IPS-18a (cell line): ENCODE measurements at regions not wholly inside any gene's neighbourhood (a gene's known extent, or its start where the extent isn't known, plus 50 kb on each side); places are given as distances from the start of the nearest gene placed in this dataset.

Source experiments
- H3K27ac ChIP-seq: one replicate; pipeline ENCODE4 v1.5.1; 2013; ENCODE audit warnings: low read length
- H3K27me3 ChIP-seq: one replicate; pipeline ENCODE4 v1.6.1; 2013; ENCODE audit warnings: mild to moderate bottlenecking, low read length; ENCODE audit not compliant: control insufficient read depth, insufficient read depth
- H3K36me3 ChIP-seq: one replicate; pipeline ENCODE4 v1.6.1; 2013; ENCODE audit warnings: low read depth, low read length; ENCODE audit not compliant: control insufficient read depth
- H3K4me1 ChIP-seq: one replicate; pipeline ENCODE4 v1.6.1; 2013; ENCODE audit warnings: low read depth, low read length; ENCODE audit not compliant: control insufficient read depth
- H3K4me3 ChIP-seq: one replicate; pipeline ENCODE4 v1.5.1; 2013; ENCODE audit warnings: low read length
- H3K9ac ChIP-seq: one replicate; pipeline ENCODE4 v1.6.1; 2013; ENCODE audit warnings: mild to moderate bottlenecking, low read length, moderate library complexity
- H3K9me3 ChIP-seq: one replicate; pipeline ENCODE4 v1.6.1; 2013; ENCODE audit warnings: low read depth, low read length; ENCODE audit not compliant: control insufficient read depth

DNA sequence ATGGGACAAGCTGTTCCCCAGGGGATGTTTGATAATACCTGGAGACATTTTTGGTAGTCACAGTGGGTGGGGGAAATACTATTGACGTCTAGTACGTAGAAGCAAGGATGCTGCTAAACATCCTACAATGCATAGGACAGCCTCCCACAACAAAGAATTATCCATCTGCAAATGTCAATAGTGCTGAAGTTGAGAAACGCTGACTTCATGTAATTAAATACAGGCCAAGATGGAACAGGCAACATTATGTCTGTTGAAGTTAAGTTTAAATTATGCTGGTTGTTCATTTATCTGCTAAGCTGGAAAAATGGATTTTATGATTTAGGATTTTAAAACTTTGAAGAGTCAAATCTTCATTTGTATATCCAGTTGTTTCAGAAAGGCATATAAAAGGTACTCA, 341.2 kb upstream of the DYNLRB2 start:
- Histone ChIP-seq H3K9ac (no peak overlapping the region), H3K4me3 (no peak overlapping the region), H3K36me3 (no peaks in the 10 kb centered on the region), H3K27ac (no peak overlapping the region), H3K27me3 (no peaks in the 10 kb centered on the region), H3K9me3 (no peaks in the 10 kb centered on the region), H3K4me1 (no peaks in the 10 kb centered on the region)

- no peak overlapping the region for H3K27ac ChIP-seq
- H3K4me3 ChIP-seq, result no peak overlapping the region
- no peak overlapping the region for H3K9ac ChIP-seq
- H3K4me1 ChIP-seq, result no peaks in the 10 kb centered on the region
- no peaks in the 10 kb centered on the region for H3K27me3 ChIP-seq
- no peaks in the 10 kb centered on the region for H3K36me3 ChIP-seq
- H3K9me3 ChIP-seq, result no peaks in the 10 kb centered on the region
These were observed 342.2 kb upstream of the DYNLRB2 start for GRCh38 chr16:80198311-80199299.

- Histone ChIP-seq H3K27ac (no peak overlapping the region), H3K9ac (no peak overlapping the region)
These were observed 343.0 kb upstream of the DYNLRB2 start for GRCh38 chr16:80197741-80198201.

GRCh38 chr16:80191928-80192327, 348.9 kb upstream of the DYNLRB2 start:
- H3K9me3 ChIP-seq, result no peaks in the 10 kb centered on the region
- H3K27me3 ChIP-seq, result no peaks in the 10 kb centered on the region
- H3K4me1 ChIP-seq, result no peaks in the 10 kb centered on the region
- no peak overlapping the region for H3K9ac ChIP-seq
- no peaks in the 10 kb centered on the region for H3K36me3 ChIP-seq
- H3K4me3 ChIP-seq, result no peak overlapping the region
- H3K27ac ChIP-seq, result no peak overlapping the region

More at GRCh38 chr16:80197741-80198201, 343.0 kb upstream of the DYNLRB2 start:
- Histone ChIP-seq H3K9me3 (no peaks in the 10 kb centered on the region), H3K27me3 (no peaks in the 10 kb centered on the region), H3K4me3 (no peak overlapping the region), H3K36me3 (no peaks in the 10 kb centered on the region), H3K4me1 (no peaks in the 10 kb centered on the region)

- H3K36me3 ChIP-seq, result no peaks in the 10 kb centered on the region
- no peak overlapping the region for H3K4me3 ChIP-seq
- H3K9me3 ChIP-seq, result no peaks in the 10 kb centered on the region
- H3K4me1 ChIP-seq, result no peaks in the 10 kb centered on the region
- H3K9ac ChIP-seq, result no peak overlapping the region
- no peaks in the 10 kb centered on the region for H3K27me3 ChIP-seq
- no peak overlapping the region for H3K27ac ChIP-seq
These were observed 351.2 kb upstream of the DYNLRB2 start for GRCh38 chr16:80189476-80190175.

DNA sequence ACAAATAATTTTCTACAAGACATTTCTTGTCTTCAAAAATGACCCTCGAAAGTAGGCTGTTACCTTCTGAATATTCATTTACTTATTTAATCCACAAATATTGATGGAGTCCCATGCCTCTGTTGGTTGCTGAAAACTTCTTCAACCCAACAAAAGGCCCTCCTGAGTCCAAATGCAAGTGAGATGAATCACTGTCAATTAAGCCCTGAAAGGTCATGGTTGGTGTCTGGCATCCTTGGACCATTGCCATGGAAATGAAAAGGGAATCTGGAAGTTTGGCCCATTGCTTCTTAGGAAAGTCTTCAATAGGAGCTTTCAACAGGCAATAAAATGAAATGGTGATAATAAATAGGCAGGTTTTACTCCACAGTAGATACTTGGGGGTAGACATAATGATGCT, 364.7 kb upstream of the DYNLRB2 start:
- H3K9ac ChIP-seq, result no peak overlapping the region
- H3K9me3 ChIP-seq, result no peaks in the 10 kb centered on the region
- H3K27me3 ChIP-seq, result no peaks in the 10 kb centered on the region
- H3K27ac ChIP-seq, result no peak overlapping the region
- H3K4me3 ChIP-seq, result no peak overlapping the region
- H3K36me3 ChIP-seq, result no peaks in the 10 kb centered on the region
- no peaks in the 10 kb centered on the region for H3K4me1 ChIP-seq

GRCh38 chr16:80175011-80175410, 365.8 kb upstream of the DYNLRB2 start:
- H3K27ac ChIP-seq, result no peak overlapping the region
- no peaks in the 10 kb centered on the region for H3K4me1 ChIP-seq
- no peaks in the 10 kb centered on the region for H3K9me3 ChIP-seq
- no peak overlapping the region for H3K4me3 ChIP-seq
- no peaks in the 10 kb centered on the region for H3K27me3 ChIP-seq
- no peaks in the 10 kb centered on the region for H3K36me3 ChIP-seq
- H3K9ac ChIP-seq, result no peak overlapping the region

- no peaks in the 10 kb centered on the region for H3K9me3 ChIP-seq
- no peak overlapping the region for H3K27ac ChIP-seq
- H3K36me3 ChIP-seq, result no peaks in the 10 kb centered on the region
- no peak overlapping the region for H3K4me3 ChIP-seq
- no peak overlapping the region for H3K9ac ChIP-seq
- H3K27me3 ChIP-seq, result no peaks in the 10 kb centered on the region
- H3K4me1 ChIP-seq, result no peaks in the 10 kb centered on the region
These were observed 366.4 kb upstream of the DYNLRB2 start for GRCh38 chr16:80174416-80174815.

- Histone ChIP-seq H3K27me3 (no peaks in the 10 kb centered on the region), H3K9ac (no peak overlapping the region), H3K9me3 (no peaks in the 10 kb centered on the region), H3K4me1 (no peaks in the 10 kb centered on the region), H3K4me3 (no peak overlapping the region), H3K27ac (no peak overlapping the region), H3K36me3 (no peaks in the 10 kb centered on the region)
These were observed 369.0 kb upstream of the DYNLRB2 start for GRCh38 chr16:80171746-80172145.

DNA sequence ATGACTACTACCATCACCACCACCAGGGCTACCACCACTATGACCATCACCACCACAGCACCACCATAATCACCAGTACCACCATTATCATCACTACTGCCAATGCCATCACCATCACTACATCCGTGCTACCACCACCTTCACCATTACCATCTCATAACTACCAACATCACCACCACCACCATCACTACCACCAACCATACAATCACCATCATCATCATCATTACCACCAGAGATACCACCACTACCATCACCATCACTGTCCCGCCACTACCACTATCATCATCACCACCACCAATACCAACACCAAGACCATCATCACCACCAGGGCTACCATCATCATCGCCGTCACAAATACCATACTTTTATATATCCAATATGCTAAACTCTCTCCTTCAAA, 369.6 kb upstream of the DYNLRB2 start:
- H3K4me3 ChIP-seq, result no peak overlapping the region
- no peaks in the 10 kb centered on the region for H3K36me3 ChIP-seq
- H3K4me1 ChIP-seq, result no peaks in the 10 kb centered on the region
- H3K27ac ChIP-seq, result no peak overlapping the region
- no peak overlapping the region for H3K9ac ChIP-seq
- H3K9me3 ChIP-seq, result no peaks in the 10 kb centered on the region
- no peaks in the 10 kb centered on the region for H3K27me3 ChIP-seq

DNA sequence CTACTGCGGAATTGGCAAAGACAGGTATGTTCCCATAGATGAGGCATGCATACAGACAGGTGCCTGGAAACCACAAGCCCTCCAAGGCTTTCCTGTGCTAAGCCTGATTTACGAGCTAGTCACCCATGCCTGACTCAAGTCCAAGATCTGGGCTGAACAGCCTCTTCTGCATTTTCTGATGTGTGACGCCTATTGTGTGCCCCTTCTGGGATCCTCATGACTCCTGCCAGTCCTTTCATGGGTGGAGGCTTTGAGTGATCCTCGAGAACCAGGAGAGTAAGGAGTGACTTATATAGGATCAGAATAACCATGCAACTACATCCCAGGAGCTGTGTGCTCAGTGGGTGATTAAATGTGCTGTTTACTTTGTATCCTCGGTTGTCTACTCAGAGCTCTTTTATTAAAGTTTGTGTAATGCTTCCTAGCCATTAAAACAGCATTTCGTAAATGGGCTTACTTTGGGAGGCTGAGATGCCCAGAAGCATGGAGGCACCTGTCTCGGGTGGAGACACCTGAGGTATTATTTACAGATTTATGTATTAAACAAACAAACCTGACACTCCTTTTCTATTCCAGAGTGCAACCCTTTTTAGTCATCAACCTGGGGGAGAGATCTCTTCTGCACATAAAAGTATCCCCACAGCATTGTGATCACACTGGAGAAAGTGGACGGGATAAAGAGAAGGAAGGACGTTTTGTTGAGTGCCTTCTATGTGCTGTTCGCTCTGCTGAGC, 373.0 kb upstream of the DYNLRB2 start:
- Histone ChIP-seq H3K36me3 (no peaks in the 10 kb centered on the region), H3K9me3 (no peaks in the 10 kb centered on the region), H3K4me1 (no peaks in the 10 kb centered on the region), H3K27ac (no peak overlapping the region), H3K9ac (no peak overlapping the region), H3K27me3 (no peaks in the 10 kb centered on the region), H3K4me3 (no peak overlapping the region)
